LHCN-M2 (cell line): ENCODE measurements at regions not wholly inside any gene's neighbourhood (a gene's known extent, or its start where the extent isn't known, plus 50 kb on each side); places are given as distances from the start of the nearest gene placed in this dataset.
A peak's percentile ranks its signal among the peaks of the same experiment; 100 is the strongest.

ENCODE experiments used
- DNase-seq: peaks from one replicate; pipeline ENCODE4 v3.0.0-alpha.2; 2012; ENCODE audit warnings: low read depth

DNA sequence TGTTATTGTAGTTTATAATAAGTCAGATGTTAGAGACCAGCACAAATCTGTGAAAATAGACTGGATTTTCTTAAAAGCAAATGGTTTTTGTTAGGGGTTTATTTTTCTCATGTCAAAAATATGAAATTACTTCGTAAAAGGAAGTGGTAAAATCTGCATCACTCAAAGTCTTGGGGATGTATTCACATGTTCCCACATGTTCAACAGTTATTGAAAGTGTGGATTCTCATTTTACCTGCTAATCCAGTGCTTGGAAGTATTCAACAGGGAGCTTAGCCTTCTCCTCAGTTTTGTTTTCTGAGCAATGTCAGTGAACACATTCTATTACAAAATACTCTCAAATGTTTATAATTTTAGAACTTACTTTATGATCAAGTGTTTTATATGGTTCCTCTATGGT is 352.0 kb downstream of the SOX2 start:
- no peak for DNase-seq

- DNase-seq: no peak
These were observed 355.7 kb downstream of the SOX2 start for GRCh38 chr3:182067423-182067822.

DNA sequence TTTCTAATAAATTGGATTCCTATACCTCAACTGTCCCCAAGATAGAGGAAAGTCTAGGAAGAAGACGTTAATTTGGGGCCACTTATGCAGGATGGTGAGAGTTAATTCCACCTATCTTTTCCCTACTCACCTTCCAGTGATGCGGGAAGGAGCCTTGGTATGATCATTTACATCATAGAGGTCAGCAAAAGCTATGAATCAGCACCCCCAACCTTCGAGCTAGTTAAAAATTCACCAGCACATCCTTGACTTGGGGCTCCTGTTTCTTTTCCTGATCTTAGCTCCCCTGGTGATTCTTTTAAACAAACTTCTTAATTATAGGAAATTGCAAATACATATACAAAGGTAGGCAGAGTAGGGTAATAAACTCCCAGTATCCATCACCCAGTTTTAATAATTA is 366.6 kb downstream of the SOX2 start:
- no peak for DNase-seq

GRCh38 chr3:182078929-182079328 is 367.2 kb downstream of the SOX2 start:
- DNase-seq: no peak

GRCh38 chr3:182081096-182081495 is 369.4 kb downstream of the SOX2 start:
- DNase-seq: no peak

DNA sequence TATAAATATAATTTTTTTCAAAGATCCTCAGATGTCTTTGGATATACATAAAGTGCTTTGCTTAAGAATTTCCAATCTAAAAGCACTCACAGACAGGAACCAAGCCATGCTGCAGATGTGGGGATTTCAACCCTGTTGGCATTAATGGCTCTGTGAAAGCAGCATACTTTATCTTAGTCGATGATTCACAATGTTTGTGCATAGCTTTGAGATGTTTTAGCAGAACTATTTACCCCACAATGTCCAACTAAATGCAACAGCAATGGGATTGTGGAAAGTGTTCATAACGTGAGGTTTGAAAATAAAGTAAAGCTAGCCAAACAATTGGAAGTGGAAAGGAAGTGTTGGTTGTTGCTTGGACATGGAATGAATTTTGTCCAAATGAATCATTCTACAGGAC is 371.4 kb downstream of the SOX2 start:
- no peak for DNase-seq

- no peak for DNase-seq
These were observed 381.0 kb downstream of the SOX2 start for GRCh38 chr3:182092662-182093262.

DNA sequence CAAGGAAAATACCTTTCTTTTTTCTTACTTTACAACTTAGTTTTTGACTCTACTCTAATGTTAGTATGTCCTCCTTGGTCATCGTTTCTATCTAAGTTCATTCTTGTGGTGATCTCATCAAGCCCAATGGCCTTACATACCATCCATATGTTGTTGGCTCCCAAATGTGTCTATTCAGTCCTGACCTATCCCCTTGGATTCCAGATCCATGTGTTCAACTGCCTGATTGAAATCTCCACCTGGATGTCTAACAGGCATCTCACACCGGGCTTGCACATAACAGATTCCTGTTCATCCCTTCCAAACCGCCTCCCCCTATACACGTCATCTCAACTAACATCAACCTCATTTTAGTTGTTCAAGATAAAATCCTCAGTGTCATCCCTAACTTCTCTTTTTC is 382.6 kb downstream of the SOX2 start:
- no peak for DNase-seq

- no peak for DNase-seq
These were observed 393.2 kb downstream of the SOX2 start for GRCh38 chr3:182104881-182105280.

- peak; percentile 7 for DNase-seq
These were observed 394.1 kb downstream of the SOX2 start for GRCh38 chr3:182105875-182106274.

DNA sequence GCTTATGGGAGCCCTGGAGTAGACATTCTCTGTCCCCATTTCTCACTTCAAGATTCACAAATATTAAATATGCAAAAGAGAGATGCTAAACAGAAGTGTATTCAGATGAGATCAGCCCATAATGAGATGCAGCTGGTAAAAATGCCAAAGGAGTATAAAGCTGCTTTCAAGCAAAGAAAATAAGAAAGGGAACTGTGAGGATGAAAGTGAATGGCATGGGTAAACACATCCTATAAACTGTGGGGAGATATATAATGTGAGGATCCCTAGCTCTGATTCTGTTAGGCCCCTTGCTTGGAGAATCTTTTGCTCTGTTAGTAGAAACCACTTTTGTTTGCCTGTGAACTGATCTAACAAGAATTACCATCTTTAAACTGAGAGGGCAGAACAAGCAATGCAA is 396.6 kb downstream of the SOX2 start:
- DNase-seq: no peak

GRCh38 chr3:182111967-182112366 is 400.2 kb downstream of the SOX2 start:
- DNase-seq: no peak

DNA sequence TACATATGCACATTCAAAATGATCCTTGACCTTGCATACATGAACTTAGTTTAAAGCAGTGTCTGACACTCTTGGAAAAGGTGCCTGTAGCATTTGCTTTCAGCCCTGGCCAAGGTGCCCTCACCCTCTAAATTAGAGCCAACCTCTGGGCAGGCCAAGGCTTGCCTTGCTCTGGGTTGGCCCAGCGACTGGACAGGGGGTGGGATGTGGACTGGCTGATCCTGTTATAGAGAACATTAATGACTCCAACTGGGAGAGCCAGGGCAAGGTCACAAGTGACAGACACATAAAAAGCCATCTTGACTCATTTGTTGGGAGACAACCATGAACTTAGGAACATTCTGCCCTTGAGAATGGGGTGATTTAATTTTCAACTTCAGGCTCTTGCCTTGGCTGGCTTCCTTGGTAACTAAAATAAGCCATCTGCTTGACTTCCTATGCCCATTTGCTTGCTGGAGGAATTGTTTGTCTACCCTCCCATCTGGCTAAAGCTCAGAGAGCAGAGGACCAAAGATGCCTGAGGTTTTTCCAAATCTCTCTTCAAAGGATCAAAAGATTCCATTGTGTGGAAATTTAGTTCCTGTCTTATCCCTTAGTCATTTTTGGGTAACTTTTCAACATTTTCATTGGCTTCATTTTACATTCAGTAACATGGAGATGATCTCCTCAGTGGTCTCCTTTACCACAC is 403.7 kb downstream of the SOX2 start:
- DNase-seq: no peak

- no peak for DNase-seq
These were observed 404.7 kb downstream of the SOX2 start for GRCh38 chr3:182116386-182116785.

DNA sequence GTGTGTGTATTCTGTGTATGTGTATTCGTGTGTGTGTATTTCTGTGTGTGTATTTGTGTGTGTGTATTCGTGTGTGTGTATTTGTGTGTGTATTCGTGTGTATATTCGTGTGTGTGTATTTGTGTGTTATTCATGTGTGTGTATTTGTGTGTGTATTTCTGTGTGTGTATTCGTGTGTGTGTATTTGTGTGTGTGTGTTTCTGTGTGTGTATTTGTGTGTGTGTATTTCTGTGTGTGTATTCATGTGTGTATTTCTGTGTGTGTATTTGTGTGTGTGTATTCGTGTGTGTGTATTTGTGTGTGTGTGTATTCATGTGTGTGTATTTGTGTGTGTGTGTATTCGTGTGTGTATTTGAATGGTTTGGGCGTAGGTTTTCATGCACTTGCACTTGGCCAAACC is 405.4 kb downstream of the SOX2 start:
- DNase-seq: no peak

GRCh38 chr3:182117583-182117982 is 405.9 kb downstream of the SOX2 start:
- DNase-seq: no peak

DNA sequence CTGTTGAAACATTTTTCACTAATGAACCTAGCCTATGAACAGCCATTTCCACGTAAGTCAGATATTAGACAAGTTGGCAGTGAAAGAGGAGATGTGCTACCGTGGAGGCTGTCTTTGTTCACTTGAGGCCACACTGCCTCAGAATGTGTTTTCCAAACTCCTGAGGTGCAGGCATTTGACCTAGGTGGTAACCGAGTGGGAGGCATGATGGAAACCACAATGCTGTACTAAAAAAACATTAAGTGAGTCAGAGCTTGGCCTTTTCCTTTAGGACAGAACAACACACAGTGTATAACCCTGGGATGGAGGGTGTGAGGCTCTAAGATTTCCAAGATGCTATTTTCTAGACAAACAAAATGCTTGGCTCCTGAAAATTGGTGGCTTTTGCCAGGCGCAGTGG is 406.3 kb downstream of the SOX2 start:
- peak; percentile 15 for DNase-seq

GRCh38 chr3:182121401-182121800 is 409.7 kb downstream of the SOX2 start:
- no peak for DNase-seq

- no peak for DNase-seq
These were observed 411.1 kb downstream of the SOX2 start for GRCh38 chr3:182122779-182123178.

DNA sequence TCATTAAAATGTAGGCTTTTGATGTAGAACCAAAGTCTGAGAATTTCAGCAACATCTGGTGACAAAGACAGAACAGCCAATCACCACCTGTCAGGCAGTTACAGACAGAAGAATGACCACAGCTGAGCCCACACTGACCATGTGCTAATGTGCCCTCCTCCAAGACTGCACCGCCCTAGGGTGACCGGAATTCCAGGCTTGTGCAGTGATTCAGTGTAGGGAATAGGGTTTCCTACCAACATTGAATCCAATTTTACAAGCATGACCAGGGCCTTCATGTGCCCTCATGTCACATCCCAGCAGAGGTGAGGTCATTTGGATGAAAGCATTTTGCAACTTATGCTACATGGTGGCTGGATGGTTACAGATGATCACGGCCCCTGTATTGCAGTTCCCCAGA is 412.5 kb downstream of the SOX2 start:
- DNase-seq: no peak

DNA sequence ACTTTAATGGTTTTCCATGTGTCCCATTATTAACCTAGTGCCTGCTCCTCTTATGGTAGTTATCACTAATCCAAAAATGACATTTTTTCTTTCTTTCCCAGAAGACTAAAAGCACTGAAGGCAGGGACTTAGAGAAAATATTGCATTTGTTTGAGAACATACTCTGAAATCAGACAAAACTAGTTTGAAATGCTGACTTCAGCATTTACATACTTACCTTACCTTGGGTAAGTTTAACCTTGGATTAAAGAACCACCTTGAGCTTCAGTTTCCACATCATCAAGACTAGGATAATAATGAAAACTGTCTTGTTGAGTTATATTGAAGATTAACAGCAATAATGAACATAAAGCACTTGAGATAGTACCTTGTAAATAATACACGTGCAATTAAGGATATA is 413.0 kb downstream of the SOX2 start:
- no peak for DNase-seq

- no peak for DNase-seq
These were observed 418.0 kb downstream of the SOX2 start for GRCh38 chr3:182129740-182130139.

GRCh38 chr3:182133752-182134151 is 422.0 kb downstream of the SOX2 start:
- DNase-seq: no peak

DNA sequence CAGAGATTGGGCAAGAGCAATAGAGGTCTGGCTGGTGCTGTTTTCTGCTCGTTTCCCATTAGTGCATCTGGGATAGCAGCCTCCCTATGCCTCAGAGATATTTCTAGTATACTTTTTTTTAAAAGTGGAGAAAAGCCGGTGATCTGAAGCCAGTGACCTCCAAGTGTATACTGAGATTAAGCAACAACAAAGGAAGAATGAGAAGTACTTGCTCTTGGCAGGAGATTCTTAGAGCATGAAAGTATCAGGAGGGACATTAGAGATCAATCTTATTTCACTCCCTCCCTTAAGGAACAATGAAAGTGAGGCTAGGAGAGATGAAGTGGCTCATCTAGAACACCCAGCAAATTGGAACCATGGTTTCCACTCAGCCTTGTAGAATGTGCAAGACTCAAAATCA is 423.3 kb downstream of the SOX2 start:
- DNase-seq: no peak
